OCI-LY1 (cell line): ENCODE measurements at regions not wholly inside any gene's neighbourhood (a gene's known extent, or its start where the extent isn't known, plus 50 kb on each side); places are given as distances from the start of the nearest gene placed in this dataset.

ENCODE experiments used
- EZH2 ChIP-seq: fragments of 200-600 bp; sonication (generic), shearing (Covaris generic); IDR thresholded peaks from 2 replicates; pipeline ENCODE4 v1.8.0; 2017; ENCODE audit warnings: borderline replicate concordance, mixed run types, mild to moderate bottlenecking, antibody characterized with exemption, low read length, moderate library complexity, mixed read lengths
- TF ChIP-seq, protein P1 (sequence below): fragments of 200-600 bp; sonication (generic), shearing (Covaris generic); IDR thresholded peaks from 2 replicates; pipeline ENCODE4 v1.5.1; 2017; ENCODE audit warnings: mild to moderate bottlenecking, antibody characterized with exemption, low read length, moderate library complexity, mixed read lengths

DNA sequence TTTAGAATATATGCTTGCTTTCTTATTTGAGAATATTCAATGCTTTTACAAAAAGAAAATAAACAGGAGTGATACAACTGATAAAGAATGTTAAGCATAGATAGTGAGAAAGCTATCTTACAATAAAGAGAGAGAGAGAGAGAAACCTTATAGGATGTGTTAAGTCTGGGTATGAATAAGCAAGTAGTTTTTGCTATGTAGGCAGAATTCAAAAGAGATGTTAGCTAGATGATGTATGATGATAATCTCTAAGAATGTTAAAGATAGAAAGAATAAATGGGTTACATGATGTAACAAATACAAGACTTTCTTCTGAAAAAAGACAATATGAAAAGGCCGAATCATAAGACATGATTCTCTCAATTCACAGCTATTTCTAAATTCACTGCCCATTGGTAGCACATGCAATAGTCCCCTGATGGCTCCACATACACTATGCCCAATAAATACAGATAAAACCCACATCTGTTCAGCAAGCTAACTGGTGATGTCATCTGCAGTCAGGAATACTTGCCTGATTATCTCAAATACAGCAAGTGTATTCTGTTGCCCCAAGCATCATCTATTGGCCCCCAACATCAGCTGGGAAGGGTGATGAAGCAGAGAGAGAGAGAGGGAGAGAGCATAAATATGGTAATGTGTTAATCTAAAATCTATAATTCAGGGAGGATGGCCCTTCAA lies 169.2 kb upstream of the LYSMD4 start:
- TF ChIP-seq, protein P1, sequence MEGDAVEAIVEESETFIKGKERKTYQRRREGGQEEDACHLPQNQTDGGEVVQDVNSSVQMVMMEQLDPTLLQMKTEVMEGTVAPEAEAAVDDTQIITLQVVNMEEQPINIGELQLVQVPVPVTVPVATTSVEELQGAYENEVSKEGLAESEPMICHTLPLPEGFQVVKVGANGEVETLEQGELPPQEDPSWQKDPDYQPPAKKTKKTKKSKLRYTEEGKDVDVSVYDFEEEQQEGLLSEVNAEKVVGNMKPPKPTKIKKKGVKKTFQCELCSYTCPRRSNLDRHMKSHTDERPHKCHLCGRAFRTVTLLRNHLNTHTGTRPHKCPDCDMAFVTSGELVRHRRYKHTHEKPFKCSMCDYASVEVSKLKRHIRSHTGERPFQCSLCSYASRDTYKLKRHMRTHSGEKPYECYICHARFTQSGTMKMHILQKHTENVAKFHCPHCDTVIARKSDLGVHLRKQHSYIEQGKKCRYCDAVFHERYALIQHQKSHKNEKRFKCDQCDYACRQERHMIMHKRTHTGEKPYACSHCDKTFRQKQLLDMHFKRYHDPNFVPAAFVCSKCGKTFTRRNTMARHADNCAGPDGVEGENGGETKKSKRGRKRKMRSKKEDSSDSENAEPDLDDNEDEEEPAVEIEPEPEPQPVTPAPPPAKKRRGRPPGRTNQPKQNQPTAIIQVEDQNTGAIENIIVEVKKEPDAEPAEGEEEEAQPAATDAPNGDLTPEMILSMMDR = no peak
- no peak for TF ChIP-seq EZH2
